Stomach (tissue), 8 donors: ENCODE measurements at regions not wholly inside any gene's neighbourhood (a gene's known extent, or its start where the extent isn't known, plus 50 kb on each side); places are given as distances from the start of the nearest gene placed in this dataset.

ENCODE experiments used
- DNase-seq, 2 donors: peaks; one replicate each; pipeline versions ENCODE4 v3.0.0 to v3.0.0-alpha.2; 2013 to 2019
- H3K27ac ChIP-seq, 5 donors: fragments of 200-600 bp in 4 of 5; sonication (generic) in 4 of 5; one replicate each; pipeline ENCODE4 v1.5.1; 2013 to 2019; ENCODE audit warnings: mild to moderate bottlenecking in 1 of 5, moderate library complexity in 1 of 5
- H3K27me3 ChIP-seq, 3 donors: fragments of 200-600 bp; sonication (generic); one replicate each; pipeline ENCODE4 v1.5.1; 2017 to 2019; ENCODE audit warnings: mixed run types in 1 of 3
- H3K36me3 ChIP-seq, 4 donors: fragments of 200-600 bp; sonication (generic); 1 replicate in 3 of 4; 2 replicates in 1 of 4; pipeline ENCODE4 v1.5.1; 2016 to 2019
- H3K4me1 ChIP-seq, 4 donors: fragments of 200-600 bp; sonication (generic); one replicate each; pipeline ENCODE4 v1.5.1; 2016 to 2019
- H3K4me3 ChIP-seq, 4 donors: fragments of 200-600 bp; sonication (generic) in 3 of 4; one replicate each; pipeline ENCODE4 v1.5.1; 2016 to 2019; ENCODE audit warnings: mild to moderate bottlenecking in 1 of 4
- H3K9me3 ChIP-seq, 4 donors: fragments of 200-600 bp; sonication (generic); one replicate each; pipeline ENCODE4 v1.5.1; 2016 to 2019
- CTCF ChIP-seq, 7 experiments: fragments of 450-650 bp in 4 of 7; fragments of 200-600 bp in 3 of 7; sonication (generic) in 3 of 7; IDR thresholded peaks; one replicate each; pipeline ENCODE4 v1.5.1; 2016 to 2019; ENCODE audit warnings: antibody characterized with exemption in 7 of 7, control low read depth in 2 of 7, mild to moderate bottlenecking in 1 of 7
- EP300 ChIP-seq: sonication (generic); formaldehyde crosslinking; IDR thresholded peaks from one replicate; pipeline ENCODE4 v1.6.1; 2017; ENCODE audit warnings: antibody characterized with exemption
- POLR2A ChIP-seq, 4 donors: fragments of 450-650 bp; IDR thresholded peaks; one replicate each; pipeline ENCODE4 v1.6.1; 2016; ENCODE audit warnings: antibody characterized with exemption in 4 of 4, control low read depth in 2 of 4, mild to moderate bottlenecking in 1 of 4, moderate library complexity in 1 of 4
- POLR2AphosphoS5 ChIP-seq, 3 donors: sonication (generic); formaldehyde crosslinking; IDR thresholded peaks; one replicate each; pipeline ENCODE4 v1.6.1; 2016; ENCODE audit warnings: antibody characterized with exemption in 3 of 3
- WGBS, 5 donors: extraction: QIAGEN DNeasy Blood & Tissue Kit in 3 of 5; methylation state at CpG; one replicate each; pipeline versions ENCODE4 v1.1.5 to v1.1.7; 2013 to 2018; 5-methylcytosine and 5-hydroxymethylcytosine counted together
- intact Hi-C: fragments of 100-400 bp; cut with DNase I; formaldehyde crosslinking; loops from one replicate; pipeline ENCODE4 v1.15.1; 2023; ENCODE audit warnings: low total_unique reads
- donor health status: healthy with polysubstance abuse.
- donor health status: Bipolar disorder and iron deficiency.
- donor health status: healthy.

GRCh38 chr4:111814961-111815360 lies 330.3 kb upstream of the FAM241A start:
- Histone ChIP-seq H3K36me3 (no peaks in the 10 kb centered on the region), H3K4me3 (no peak overlapping the region), H3K27me3 (no peaks in the 10 kb centered on the region), H3K27ac (no peak overlapping the region), H3K4me1 (no peaks in the 10 kb centered on the region), H3K9me3 (peaks cover 0 to 20% (median 3%) of the 10 kb centered on the region in 4 donors)
- DNase-seq = no peak
- TF ChIP-seq POLR2AphosphoS5 (IDR thresholded peaks at IDR 0.05) (no peak), POLR2A (IDR thresholded peaks at IDR 0.05) (no peak), CTCF (IDR thresholded peaks at IDR 0.05) (no peak), EP300 (no peak)
- intact Hi-C loops = no loop called here
- 49 to 66% (median 60%) methylated on average over 6 of the region's 6 CpGs for WGBS, 5 donors

- Histone ChIP-seq H3K27ac (no peak overlapping the region), H3K27me3 (no peaks in the 10 kb centered on the region), H3K4me3 (no peak overlapping the region), H3K4me1 (no peaks in the 10 kb centered on the region), H3K9me3 (peaks cover 0 to 18% (median 3%) of the 10 kb centered on the region in 4 donors), H3K36me3 (no peaks in the 10 kb centered on the region)
- DNase-seq = no peak
- TF ChIP-seq CTCF (IDR thresholded peaks at IDR 0.05) (no peak), POLR2A (IDR thresholded peaks at IDR 0.05) (no peak), EP300 (no peak), POLR2AphosphoS5 (IDR thresholded peaks at IDR 0.05) (no peak)
- intact Hi-C loops = no loop called here
Observed at GRCh38 chr4:111821342-111821741, 323.9 kb upstream of the FAM241A start.

DNA sequence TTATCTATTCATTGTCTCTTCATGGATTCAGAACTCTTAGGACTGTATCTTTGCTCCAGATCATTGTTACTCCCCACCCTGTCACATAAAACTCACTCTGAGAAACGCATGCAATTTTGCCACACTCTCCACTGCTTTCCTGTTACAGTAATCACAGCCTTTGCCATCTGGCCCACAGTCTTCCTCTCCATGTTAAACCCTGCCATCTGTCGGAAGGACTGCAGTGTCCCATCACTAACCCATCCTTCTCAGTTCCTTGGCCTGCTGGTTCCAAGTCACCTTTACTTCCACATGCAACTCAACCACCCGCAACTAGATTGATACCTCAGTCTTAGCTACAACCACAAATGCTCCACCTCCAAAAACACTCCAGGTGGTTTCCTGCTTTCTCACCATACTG lies 308.7 kb upstream of the FAM241A start:
- WGBS, 5 donors = 78 to 91% (median 84%) methylated on average over 3 of the region's 3 CpGs
- no peak for TF ChIP-seq EP300
- TF ChIP-seq CTCF (IDR thresholded peaks at IDR 0.05) = no peak
- no peak for TF ChIP-seq POLR2A (IDR thresholded peaks at IDR 0.05)
- no peak for TF ChIP-seq POLR2AphosphoS5 (IDR thresholded peaks at IDR 0.05)
- peaks cover 0 to under 1% (median 0%) of the 10 kb centered on the region in 4 donors for H3K9me3 ChIP-seq
- H3K27ac ChIP-seq = no peak overlapping the region
- intact Hi-C loops = no loop called here
- no peaks in the 10 kb centered on the region for H3K27me3 ChIP-seq
- H3K36me3 ChIP-seq = no peaks in the 10 kb centered on the region
- H3K4me1 ChIP-seq = no peaks in the 10 kb centered on the region
- no peak for DNase-seq
- no peak overlapping the region for H3K4me3 ChIP-seq

GRCh38 chr4:111837761-111838160 lies 307.5 kb upstream of the FAM241A start:
- 77 to 86% (median 83%) methylated on average over 2 of the region's 2 CpGs for WGBS, 5 donors
- TF ChIP-seq EP300 = no peak
- no peak for TF ChIP-seq POLR2A (IDR thresholded peaks at IDR 0.05)
- TF ChIP-seq CTCF (IDR thresholded peaks at IDR 0.05) = no peak
- TF ChIP-seq POLR2AphosphoS5 (IDR thresholded peaks at IDR 0.05) = no peak
- Histone ChIP-seq H3K36me3 (no peaks in the 10 kb centered on the region), H3K4me1 (no peaks in the 10 kb centered on the region), H3K9me3 (peaks cover 0 to 4% (median 0%) of the 10 kb centered on the region in 4 donors), H3K27me3 (no peaks in the 10 kb centered on the region), H3K4me3 (no peak overlapping the region), H3K27ac (no peak overlapping the region)
- intact Hi-C loops = no loop called here
- no peak for DNase-seq
